ENCODE measurements at regions not wholly inside any gene's neighbourhood (a gene's known extent, or its start where the extent isn't known, plus 50 kb on each side); places are given as distances from the start of the nearest gene placed in this dataset.

DNA sequence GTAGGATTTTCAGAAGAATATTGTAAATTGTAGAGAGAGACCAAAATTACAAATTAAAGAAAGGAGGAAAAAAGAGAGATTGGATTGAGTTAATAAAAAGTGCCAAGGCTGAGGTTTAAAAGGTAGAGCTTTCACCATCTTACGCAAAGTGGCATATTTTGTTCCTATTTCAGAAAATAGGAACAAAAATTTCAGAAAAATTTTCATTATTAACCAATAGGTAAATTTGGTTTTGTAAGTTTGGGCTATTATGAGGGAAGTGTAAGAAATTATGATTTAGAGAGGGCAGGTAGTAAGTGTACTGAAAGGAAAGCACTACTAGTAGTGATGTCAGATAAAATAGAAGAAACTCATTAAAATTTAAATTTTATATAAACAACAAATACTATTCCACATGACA is 479.7 kb downstream of the ACTRT1 start:
- H3K4me1 ChIP-seq (ENCODE audit: insufficient read depth) = no peaks in the 10 kb centered on the region
- no peaks in the 10 kb centered on the region for H3K27me3 ChIP-seq
- intact Hi-C loops (cut with DNase I) = no loop called here
- H3K9me3 ChIP-seq = no peaks in the 10 kb centered on the region
- TF ChIP-seq EP300 (IDR thresholded peaks at IDR 0.05) (no peak), POLR2A (IDR thresholded peaks at IDR 0.05) (no peak)
- TF ChIP-seq, protein P1, sequence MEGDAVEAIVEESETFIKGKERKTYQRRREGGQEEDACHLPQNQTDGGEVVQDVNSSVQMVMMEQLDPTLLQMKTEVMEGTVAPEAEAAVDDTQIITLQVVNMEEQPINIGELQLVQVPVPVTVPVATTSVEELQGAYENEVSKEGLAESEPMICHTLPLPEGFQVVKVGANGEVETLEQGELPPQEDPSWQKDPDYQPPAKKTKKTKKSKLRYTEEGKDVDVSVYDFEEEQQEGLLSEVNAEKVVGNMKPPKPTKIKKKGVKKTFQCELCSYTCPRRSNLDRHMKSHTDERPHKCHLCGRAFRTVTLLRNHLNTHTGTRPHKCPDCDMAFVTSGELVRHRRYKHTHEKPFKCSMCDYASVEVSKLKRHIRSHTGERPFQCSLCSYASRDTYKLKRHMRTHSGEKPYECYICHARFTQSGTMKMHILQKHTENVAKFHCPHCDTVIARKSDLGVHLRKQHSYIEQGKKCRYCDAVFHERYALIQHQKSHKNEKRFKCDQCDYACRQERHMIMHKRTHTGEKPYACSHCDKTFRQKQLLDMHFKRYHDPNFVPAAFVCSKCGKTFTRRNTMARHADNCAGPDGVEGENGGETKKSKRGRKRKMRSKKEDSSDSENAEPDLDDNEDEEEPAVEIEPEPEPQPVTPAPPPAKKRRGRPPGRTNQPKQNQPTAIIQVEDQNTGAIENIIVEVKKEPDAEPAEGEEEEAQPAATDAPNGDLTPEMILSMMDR (IDR thresholded peaks at IDR 0.05) = no peak
- WGBS, 3 donors = 42 to 88% (median 48%) methylated on average over 1 of the region's 1 CpG
- no peak overlapping the region for H3K27ac ChIP-seq
- H3K4me3 ChIP-seq = no peak overlapping the region
- DNase-seq = no peak
- no peaks in the 10 kb centered on the region for H3K36me3 ChIP-seq

DNA sequence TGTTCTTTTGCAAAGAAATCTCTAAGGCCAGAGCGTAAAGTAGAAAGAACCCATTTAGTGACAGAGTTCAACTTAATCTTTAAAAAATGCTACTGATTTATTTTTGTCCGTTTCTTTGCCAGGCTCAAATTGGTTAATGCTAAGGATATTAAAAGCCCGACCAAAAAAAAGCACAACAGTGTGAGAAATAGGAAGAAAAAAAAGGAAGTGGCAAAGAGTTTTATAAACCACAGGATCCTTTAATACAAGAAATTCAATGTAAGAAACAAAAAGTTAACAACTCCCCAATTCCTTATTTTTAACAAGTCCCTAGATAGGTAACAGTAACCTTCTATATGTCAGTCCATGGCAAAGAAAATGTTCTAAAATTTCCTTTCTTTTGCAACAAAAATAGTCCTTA is 480.4 kb downstream of the ACTRT1 start:
- H3K4me3 ChIP-seq = no peak overlapping the region
- H3K36me3 ChIP-seq = no peaks in the 10 kb centered on the region
- no peaks in the 10 kb centered on the region for H3K9me3 ChIP-seq
- no peak for DNase-seq
- H3K27me3 ChIP-seq = no peaks in the 10 kb centered on the region
- intact Hi-C loops (cut with DNase I) = no loop called here
- WGBS, 3 donors = 48 to 55% (median 52%) methylated on average over 3 of the region's 3 CpGs
- no peaks in the 10 kb centered on the region for H3K4me1 ChIP-seq (ENCODE audit: insufficient read depth)
- no peak overlapping the region for H3K27ac ChIP-seq
- TF ChIP-seq, protein P1 (IDR thresholded peaks at IDR 0.05) = no peak
- no peak for TF ChIP-seq POLR2A (IDR thresholded peaks at IDR 0.05)
- TF ChIP-seq EP300 (IDR thresholded peaks at IDR 0.05) = no peak

DNA sequence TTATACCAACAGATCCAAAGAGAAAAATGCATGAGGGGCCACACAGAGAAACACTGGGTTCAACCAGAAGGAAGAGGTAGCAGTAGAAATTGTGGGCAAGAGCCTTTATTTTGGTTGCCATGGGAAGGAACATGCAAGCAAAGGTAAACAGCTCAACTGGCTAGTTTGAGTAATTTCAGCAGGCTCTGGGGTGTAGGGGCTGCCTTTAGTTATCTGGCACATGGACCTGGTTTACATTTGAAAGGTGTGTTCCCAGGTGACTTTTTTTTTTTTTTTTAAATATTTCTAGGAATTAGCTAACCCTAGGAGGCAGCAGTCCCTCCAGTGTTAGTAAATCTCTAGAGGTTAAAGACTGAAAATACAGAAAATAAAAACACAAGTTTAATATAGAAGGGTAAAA is 481.9 kb downstream of the ACTRT1 start:
- H3K36me3 ChIP-seq = no peaks in the 10 kb centered on the region
- H3K27ac ChIP-seq = no peak overlapping the region
- DNase-seq = no peak

DNA sequence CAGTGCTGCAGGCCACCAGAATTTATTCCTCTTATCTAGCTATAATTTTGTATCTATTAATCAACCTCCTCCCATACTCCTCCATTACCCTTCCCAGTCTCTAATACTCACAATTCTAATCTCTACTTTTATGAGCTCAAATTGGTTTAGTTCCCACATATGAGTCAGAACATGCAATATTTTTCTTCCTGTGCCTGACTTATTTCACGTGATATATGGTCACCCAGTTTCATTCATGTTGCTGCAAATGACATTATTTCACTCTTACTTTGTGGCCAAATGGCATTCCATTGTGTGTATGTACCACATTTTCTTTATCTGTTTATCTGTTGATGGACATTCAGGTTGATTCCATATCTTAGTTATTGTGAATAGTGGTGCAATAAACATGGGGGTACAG is 483.5 kb downstream of the ACTRT1 start:
- no peaks in the 10 kb centered on the region for H3K27me3 ChIP-seq
- TF ChIP-seq POLR2A (IDR thresholded peaks at IDR 0.05) (no peak), EP300 (IDR thresholded peaks at IDR 0.05) (no peak)
- TF ChIP-seq, protein P1 (IDR thresholded peaks at IDR 0.05) = no peak
- WGBS, 3 donors = 44 to 61% (median 51%) methylated on average over 1 of the region's 1 CpG
- no peaks in the 10 kb centered on the region for H3K9me3 ChIP-seq
- no peak overlapping the region for H3K27ac ChIP-seq
- intact Hi-C loops (cut with DNase I) = no loop called here
- H3K4me3 ChIP-seq = no peak overlapping the region
- DNase-seq = no peak
- no peaks in the 10 kb centered on the region for H3K36me3 ChIP-seq
- no peaks in the 10 kb centered on the region for H3K4me1 ChIP-seq (ENCODE audit: insufficient read depth)

More for the DNA sequence above, 481.9 kb downstream of the ACTRT1 start:
- Histone ChIP-seq H3K9me3 (no peaks in the 10 kb centered on the region), H3K4me3 (no peak overlapping the region), H3K4me1 (ENCODE audit: insufficient read depth) (no peaks in the 10 kb centered on the region), H3K27me3 (no peaks in the 10 kb centered on the region)
- TF ChIP-seq, protein P1 (IDR thresholded peaks at IDR 0.05) = no peak
- TF ChIP-seq POLR2A (IDR thresholded peaks at IDR 0.05) = no peak
- TF ChIP-seq EP300 (IDR thresholded peaks at IDR 0.05) = no peak
- intact Hi-C loops (cut with DNase I) = no loop called here

DNA sequence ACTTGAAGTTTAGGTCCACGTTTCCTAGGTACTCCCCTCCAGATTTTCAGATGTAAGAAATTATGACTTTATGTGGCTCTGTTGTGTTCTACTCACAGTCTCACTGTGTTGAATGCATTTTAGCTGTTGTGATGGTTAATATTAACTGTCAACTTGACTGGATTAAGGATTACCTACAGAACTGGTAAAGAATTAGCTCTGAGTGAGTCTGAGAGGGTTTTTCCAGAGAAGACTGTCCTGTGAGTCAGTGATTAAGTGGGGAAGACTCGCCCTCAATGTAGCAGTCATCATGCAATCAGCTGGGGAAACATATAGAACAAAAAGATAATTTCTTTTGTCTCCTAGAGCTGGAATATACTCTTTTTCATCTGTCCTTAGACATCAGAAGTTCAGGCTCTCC is 493.4 kb downstream of the ACTRT1 start:
- no peak for TF ChIP-seq POLR2A (IDR thresholded peaks at IDR 0.05)
- TF ChIP-seq, protein P1 (IDR thresholded peaks at IDR 0.05) = no peak
- TF ChIP-seq EP300 (IDR thresholded peaks at IDR 0.05) = no peak
- Histone ChIP-seq H3K36me3 (no peaks in the 10 kb centered on the region), H3K27me3 (no peaks in the 10 kb centered on the region), H3K9me3 (no peaks in the 10 kb centered on the region), H3K4me1 (ENCODE audit: insufficient read depth) (no peaks in the 10 kb centered on the region), H3K4me3 (no peak overlapping the region), H3K27ac (no peak overlapping the region)
- no peak for DNase-seq
- 53 to 59% (median 58%) methylated on average over 2 of the region's 2 CpGs for WGBS, 3 donors
- intact Hi-C loops (cut with DNase I) = no loop called here

All from ovary (tissue), 7 donors.